ENCODE measurements at regions not wholly inside any gene's neighbourhood (a gene's known extent, or its start where the extent isn't known, plus 50 kb on each side); places are given as distances from the start of the nearest gene placed in this dataset.

- no peak for TF ChIP-seq USF1 (IDR thresholded peaks at IDR 0.05; ENCODE audit: borderline replicate concordance, extremely low read length, insufficient read depth, low read depth, low read length)
- no peak for TF ChIP-seq ZSCAN29 (IDR thresholded peaks at IDR 0.05)
- TF ChIP-seq NFXL1 (IDR thresholded peaks at IDR 0.05; ENCODE audit: borderline replicate concordance): no peak
- no peak for TF ChIP-seq ZNF24 (IDR thresholded peaks at IDR 0.05)
- TF ChIP-seq FOXK2 (IDR thresholded peaks at IDR 0.05): no peak
- no peak for TF ChIP-seq FOS (IDR thresholded peaks at IDR 0.05; ENCODE audit: borderline replicate concordance, extremely low read depth, insufficient read length)
These were observed 690.8 kb upstream of the FZD8 start (continued) for GRCh38 chr10:36332926-36333325.

- FAIRE-seq (no peak), DNase-seq (ENCODE audit: low read depth, low spot score) (no peak), ATAC-seq (no peak)
- Histone ChIP-seq H3K9ac (ENCODE audit: control insufficient read depth, insufficient read depth, low read length) (no peak overlapping the region), H3K4me1 (ENCODE audit: control insufficient read depth, insufficient read depth, low read length) (no peaks in the 10 kb centered on the region), H2AFZ (ENCODE audit: control insufficient read depth, low read depth, low read length) (no peak overlapping the region), H3K9me3 (replicated peaks; ENCODE audit: control insufficient read depth, insufficient read depth, low read length) (no peaks in the 10 kb centered on the region), H3K79me2 (ENCODE audit: control insufficient read depth, insufficient read depth, low read length) (no peaks in the 10 kb centered on the region), H3K36me3 (ENCODE audit: control insufficient read depth in 2 of 2, insufficient read depth in 2 of 2, low read length in 1 of 2) (no peaks in the 10 kb centered on the region), H4K20me1 (ENCODE audit: control insufficient read depth, insufficient read depth) (no peaks in the 10 kb centered on the region), H3K4me2 (ENCODE audit: control insufficient read depth, insufficient read depth) (no peak overlapping the region), H3K27ac (ENCODE audit: control insufficient read depth, insufficient read depth) (no peak overlapping the region), H3K4me3 (no peak overlapping the region), H3K27me3 (replicated peaks in 1 of 2; ENCODE audit: control insufficient read depth in 2 of 2, insufficient read depth in 2 of 2, low read length in 1 of 2) (no peaks in the 10 kb centered on the region)
- 4% methylated on average over 3 of the region's 3 CpGs for WGBS (ENCODE audit: insufficient coverage, insufficient replicate concordance, low lambda C conversion rate, missing lambda C conversion rate)
- ChIA-PET RAD21 (ENCODE audit: unreplicated experiment) (no interaction called here), POLR2A (no interaction called here), CTCF (no interaction called here), SMC1A (ENCODE audit: uncharacterized antibody, unreplicated experiment) (no interaction called here)
- in situ Hi-C loops (cut with MboI) (no loop called here), intact Hi-C loops (cut with micrococcal nuclease; ENCODE audit: unreplicated experiment) (no loop called here)
- TF ChIP-seq POLR2A (IDR thresholded peaks at IDR 0.05; ENCODE audit: low read depth, low read length) (no peak), SP1 (IDR thresholded peaks at IDR 0.05; ENCODE audit: low read depth, low read length) (no peak), TARDBP (IDR thresholded peaks at IDR 0.05; ENCODE audit: borderline replicate concordance) (no peak), HDGF (IDR thresholded peaks at IDR 0.05) (no peak), PML (IDR thresholded peaks at IDR 0.05; ENCODE audit: low read length) (no peak), ATF7 (IDR thresholded peaks at IDR 0.05; ENCODE audit: low read depth) (no peak), ZBED1 (IDR thresholded peaks at IDR 0.05; ENCODE audit: borderline replicate concordance) (no peak), WRNIP1 (IDR thresholded peaks at IDR 0.05; ENCODE audit: borderline replicate concordance, low read depth, low read length) (no peak), CEBPB (IDR thresholded peaks at IDR 0.05; ENCODE audit: borderline replicate concordance in 1 of 2, low read depth in 2 of 2, low read length in 2 of 2) (no peak), POLR2AphosphoS5 (IDR thresholded peaks at IDR 0.05; ENCODE audit: low read length) (no peak)
- BruUV-seq (replicated peaks): no TSS peak
These were observed 689.0 kb upstream of the FZD8 start for GRCh38 chr10:36331121-36331520.
